Mesenchymal stem cell (in vitro differentiated cells and primary cell): ENCODE measurements at regions not wholly inside any gene's neighbourhood (a gene's known extent, or its start where the extent isn't known, plus 50 kb on each side); places are given as distances from the start of the nearest gene placed in this dataset.
"Not testable (repeated sequence)": the region's sequence is repeated elsewhere in the genome, so short reads cannot be mapped to it uniquely, and the experiment has no call there.

Experiments used
- DNase-seq: peaks from one replicate; pipeline ENCODE4 v3.0.0-alpha.2; 2013
- H2AFZ ChIP-seq: one replicate; pipeline ENCODE4 v1.6.1; 2013; ENCODE audit warnings: low read depth, mild to moderate bottlenecking, control low read depth, inconsistent platforms, low read length, moderate library complexity
- H2AK5ac ChIP-seq: 2 replicates; pipeline ENCODE4 v1.6.1; 2013; ENCODE audit warnings: low read length, moderate library complexity, mild to moderate bottlenecking, inconsistent platforms; ENCODE audit not compliant: severe bottlenecking
- H2BK120ac ChIP-seq: one replicate; pipeline ENCODE4 v1.6.1; 2013; ENCODE audit warnings: low read depth, mild to moderate bottlenecking, inconsistent platforms, low read length, moderate library complexity
- H2BK12ac ChIP-seq, 2 experiments: one replicate each; pipeline ENCODE4 v1.6.1; 2013; ENCODE audit warnings: inconsistent platforms in 2 of 2, low read length in 2 of 2, mild to moderate bottlenecking in 2 of 2, moderate library complexity in 2 of 2, control low read depth in 1 of 2
- H2BK15ac ChIP-seq: one replicate; pipeline ENCODE4 v1.6.1; 2013; ENCODE audit warnings: mild to moderate bottlenecking, low read depth, inconsistent platforms; ENCODE audit not compliant: poor library complexity, severe bottlenecking
- H2BK5ac ChIP-seq: 2 replicates; pipeline ENCODE4 v1.6.1; 2013; ENCODE audit warnings: low read depth, mild to moderate bottlenecking, low read length, control low read depth, inconsistent platforms; ENCODE audit not compliant: poor library complexity, severe bottlenecking
- H3K14ac ChIP-seq, 2 experiments: one replicate each; pipeline ENCODE4 v1.6.1; 2013; ENCODE audit warnings: inconsistent platforms in 2 of 2, low read length in 2 of 2, control low read depth in 1 of 2, mild to moderate bottlenecking in 1 of 2, moderate library complexity in 1 of 2
- H3K18ac ChIP-seq, 2 experiments: one replicate each; pipeline ENCODE4 v1.6.1; 2013; ENCODE audit warnings: inconsistent platforms in 2 of 2, low read length in 2 of 2, control low read depth in 1 of 2, low read depth in 1 of 2, mild to moderate bottlenecking in 1 of 2
- H3K23ac ChIP-seq, 2 experiments: one replicate each; pipeline ENCODE4 v1.6.1; 2013; ENCODE audit warnings: inconsistent platforms in 2 of 2, low read length in 2 of 2, mild to moderate bottlenecking in 2 of 2, moderate library complexity in 2 of 2, control low read depth in 1 of 2
- H3K27ac ChIP-seq: 2 replicates; pipeline ENCODE4 v1.5.1; 2013; ENCODE audit warnings: mild to moderate bottlenecking, moderate library complexity, low read length, control low read depth, inconsistent platforms; ENCODE audit not compliant: poor library complexity, severe bottlenecking
- H3K27me3 ChIP-seq, 2 experiments: 2 replicates each; pipeline versions ENCODE4 v1.6.1 to v1.7.0; 2013; ENCODE audit warnings: low read length in 2 of 2, mild to moderate bottlenecking in 2 of 2, moderate library complexity in 2 of 2, control low read depth in 1 of 2, inconsistent platforms in 1 of 2; ENCODE audit not compliant: control insufficient read depth in 1 of 2, insufficient read depth in 1 of 2
- H3K36me3 ChIP-seq, 2 experiments: 2 replicates each; pipeline versions ENCODE4 v1.6.1 to v1.7.0; 2013; ENCODE audit warnings: low read length in 2 of 2, control low read depth in 1 of 2, inconsistent platforms in 1 of 2, low read depth in 1 of 2, mild to moderate bottlenecking in 1 of 2; ENCODE audit not compliant: insufficient read depth in 2 of 2, control insufficient read depth in 1 of 2
- H3K4ac ChIP-seq, 2 experiments: one replicate each; pipeline ENCODE4 v1.6.1; 2013; ENCODE audit warnings: inconsistent platforms in 2 of 2, low read length in 2 of 2, mild to moderate bottlenecking in 2 of 2, moderate library complexity in 2 of 2, control low read depth in 1 of 2, low read depth in 1 of 2
- H3K4me1 ChIP-seq: 2 replicates; pipeline ENCODE4 v1.6.1; 2013; ENCODE audit warnings: low read depth, low read length, control low read depth; ENCODE audit not compliant: control insufficient read depth, insufficient read depth
- H3K4me2 ChIP-seq: 2 replicates; pipeline ENCODE4 v1.6.1; 2013; ENCODE audit warnings: low read length, mild to moderate bottlenecking, inconsistent platforms; ENCODE audit not compliant: poor library complexity, severe bottlenecking
- H3K4me3 ChIP-seq, 2 experiments: 2 replicates each; pipeline versions ENCODE4 v1.5.1 to v1.7.0; 2013; ENCODE audit warnings: low read length in 2 of 2, mild to moderate bottlenecking in 2 of 2, control low read depth in 1 of 2, low read depth in 1 of 2; ENCODE audit not compliant: insufficient read depth in 1 of 2
- H3K79me1 ChIP-seq: replicated peaks from 2 replicates; pipeline ENCODE4 v1.6.1; 2013; ENCODE audit warnings: mild to moderate bottlenecking, control low read depth, low read length, inconsistent platforms; ENCODE audit not compliant: poor library complexity, severe bottlenecking
- H3K9ac ChIP-seq: 2 replicates; pipeline ENCODE4 v1.7.0; 2013; ENCODE audit warnings: mild to moderate bottlenecking, low read length, moderate library complexity
- H3K9me3 ChIP-seq: 2 replicates; pipeline ENCODE4 v1.7.0; 2013; ENCODE audit warnings: mild to moderate bottlenecking, low read length; ENCODE audit not compliant: control insufficient read depth
- H4K8ac ChIP-seq: one replicate; pipeline ENCODE4 v1.6.1; 2013; ENCODE audit warnings: inconsistent platforms, mild to moderate bottlenecking, low read length, moderate library complexity
- H4K91ac ChIP-seq: one replicate; pipeline ENCODE4 v1.6.1; 2013; ENCODE audit warnings: mild to moderate bottlenecking, low read length, inconsistent platforms
- WGBS: methylation state at CpG from one replicate; pipeline ENCODE4 v1.1.7; 2013; ENCODE audit warnings: mixed read lengths; 5-methylcytosine and 5-hydroxymethylcytosine counted together

GRCh38 chr4:128538111-128538882, 250.7 kb upstream of the PGRMC2 start:
- Histone ChIP-seq H3K79me1 (no peaks in the 10 kb centered on the region), H3K4me1 (peaks cover 3% of the 10 kb centered on the region), H4K91ac (no peak overlapping the region), H3K4me3 (no peak overlapping the region), H3K27me3 (no peaks in the 10 kb centered on the region), H2BK15ac (no peak overlapping the region), H2AFZ (no peak overlapping the region), H3K27ac (no peak overlapping the region), H2BK120ac (no peak overlapping the region), H3K9me3 (no peaks in the 10 kb centered on the region), H4K8ac (no peak overlapping the region), H3K23ac (no peak overlapping the region), H2BK5ac (no peak overlapping the region), H3K18ac (no peak overlapping the region), H2AK5ac (no peak overlapping the region), H3K36me3 (peaks cover 0 to 10% of the 10 kb centered on the region in 2 experiments), H3K14ac (no peak overlapping the region), H2BK12ac (no peak overlapping the region), H3K4me2 (no peak overlapping the region), H3K4ac (no peak overlapping the region), H3K9ac (no peak overlapping the region)
- WGBS = 98% methylated on average over 13 of the region's 13 CpGs
- DNase-seq = no peak

GRCh38 chr4:128536746-128537145, 249.1 kb upstream of the PGRMC2 start:
- H3K9ac ChIP-seq = no peak overlapping the region
- H4K8ac ChIP-seq = peak overlapping the region; percentile 22
- no peak overlapping the region for H2BK120ac ChIP-seq
- H3K79me1 ChIP-seq = no peaks in the 10 kb centered on the region
- H3K27me3 ChIP-seq = no peaks in the 10 kb centered on the region
- no peaks in the 10 kb centered on the region for H3K9me3 ChIP-seq
- H3K4me1 ChIP-seq = peaks cover 3% of the 10 kb centered on the region
- no peak overlapping the region for H3K4me2 ChIP-seq
- H3K18ac ChIP-seq = no peak overlapping the region
- H2BK15ac ChIP-seq = no peak overlapping the region
- H2AFZ ChIP-seq = no peak overlapping the region
- whole genome bisulfite sequencing = 100% methylated on average over 1 of the region's 1 CpG
- no peak overlapping the region for H2AK5ac ChIP-seq
- H3K36me3 ChIP-seq = peaks cover 0 to 10% of the 10 kb centered on the region in 2 experiments
- H3K4me3 ChIP-seq = no peak overlapping the region
- no peak overlapping the region for H2BK12ac ChIP-seq
- no peak for DNase-seq
- no peak overlapping the region for H3K4ac ChIP-seq
- no peak overlapping the region for H2BK5ac ChIP-seq
- no peak overlapping the region for H3K27ac ChIP-seq
- H4K91ac ChIP-seq = no peak overlapping the region
- H3K14ac ChIP-seq = no peak overlapping the region
- H3K23ac ChIP-seq = no peak overlapping the region

- H3K79me1 ChIP-seq, H3K27me3 ChIP-seq, H3K4me2 ChIP-seq, H3K9ac ChIP-seq, H2BK120ac ChIP-seq, H2AFZ ChIP-seq, H3K4me3 ChIP-seq, DNase-seq, H3K4me1 ChIP-seq, H3K14ac ChIP-seq, H3K9me3 ChIP-seq, H3K4ac ChIP-seq, H2BK12ac ChIP-seq, H3K27ac ChIP-seq, H2BK5ac ChIP-seq, H4K91ac ChIP-seq: not testable (repeated sequence)
- Histone ChIP-seq H3K18ac (peak overlapping the region in 1 of 2 experiments; percentile 25), H3K23ac (peak overlapping the region in 1 of 2 experiments; percentile 56), H3K36me3 (peaks cover 0 to 10% of the 10 kb centered on the region in 2 experiments), H2AK5ac (peak overlapping the region; percentile 18), H2BK15ac (peak overlapping the region; percentile 67), H4K8ac (peak overlapping the region; percentile 52)
- 74% methylated on average over 2 of the region's 4 CpGs for WGBS
These were observed 247.9 kb upstream of the PGRMC2 start for GRCh38 chr4:128535510-128535909.

- Histone ChIP-seq H3K4me2 (no peak overlapping the region), H3K18ac (peak overlapping the region in 1 of 2 experiments; percentile 94), H2AK5ac (peak overlapping the region; percentile 95), H3K9ac (peak overlapping the region; percentile 46), H3K23ac (no peak overlapping the region), H3K9me3 (no peaks in the 10 kb centered on the region), H4K91ac (no peak overlapping the region), H2BK15ac (no peak overlapping the region), H3K4me1 (peaks cover 7% of the 10 kb centered on the region), H2AFZ (no peak overlapping the region), H3K27ac (peak overlapping the region; percentile 99), H2BK5ac (peak overlapping the region; percentile 97), H3K36me3 (no peaks in the 10 kb centered on the region), H3K4me3 (no peak overlapping the region), H3K14ac (peak overlapping the region in 1 of 2 experiments; percentile 41), H3K27me3 (no peaks in the 10 kb centered on the region), H2BK12ac (peak overlapping the region in 1 of 2 experiments; percentile 90), H2BK120ac (no peak overlapping the region), H3K4ac (peak overlapping the region in 1 of 2 experiments; percentile 82), H4K8ac (no peak overlapping the region), H3K79me1 (no peaks in the 10 kb centered on the region)
- peak; percentile 94 for DNase-seq
- WGBS = 33% methylated on average over 4 of the region's 4 CpGs
These were observed 241.4 kb upstream of the PGRMC2 start for GRCh38 chr4:128528793-128529553.
